HepG2 (cell line): ENCODE measurements at regions not wholly inside any gene's neighbourhood (a gene's known extent, or its start where the extent isn't known, plus 50 kb on each side); places are given as distances from the start of the nearest gene placed in this dataset.

ENCODE experiments used
- ATAC-seq: fragments of 200-7000 bp; cut with Tn5 transposase; 3 replicates; pipeline ENCODE4 v1.9.1; 2020; ENCODE audit warnings: mild to moderate bottlenecking, moderate library complexity
- BruUV-seq: library from RNA; stranded (reverse); fragments of 400-500 nt; replicated peaks from 2 replicates; lab custom pipeline; 2021; lab: Mats Ljungman, UMichigan
- CTCF ChIA-PET: fragments of 300-600 bp; formaldehyde crosslinking; extraction: SDS; loops from one replicate; lab custom pipeline; 2021; ENCODE audit warnings: low total read pairs, inconsistent platforms, low intra/inter-chr PET ratio; lab: Yijun Ruan, JAX
- POLR2A ChIA-PET: fragments of 350-600 bp; sonication (Branson Sonifier 250); formaldehyde crosslinking; loops from one replicate; lab custom pipeline; 2020; ENCODE audit warnings: antibody characterized with exemption, inconsistent platforms; lab: Yijun Ruan, JAX
- DNase-seq: peaks from one replicate; pipeline ENCODE4 v3.0.0-alpha.2; 2015; ENCODE audit warnings: low spot score
- FAIRE-seq: peaks from 3 replicates; lab custom pipeline; 2011; peaks lifted over from hg19 to GRCh38; lab: Jason Lieb, UNC
- H2AFZ ChIP-seq: one replicate; pipeline ENCODE4 v1.6.1; 2011; ENCODE audit warnings: low read length, inconsistent platforms
- H3K27ac ChIP-seq: fragments of 300-600 bp; 3 replicates; pipeline ENCODE4 v1.8.0; 2011; ENCODE audit warnings: mixed run types, mild to moderate bottlenecking, mixed read lengths, low read length, inconsistent platforms; ENCODE audit not compliant: insufficient read depth; ENCODE audit errors: extremely low read length
- H3K27me3 ChIP-seq, 2 experiments: fragments of 200-600 bp in 1 of 2; 2 replicates in 1 of 2; 3 replicates in 1 of 2; pipeline versions ENCODE4 v1.6.0 to v1.8.0; 2011; ENCODE audit warnings: low read length in 2 of 2, mild to moderate bottlenecking in 2 of 2, moderate library complexity in 2 of 2, inconsistent platforms in 1 of 2; ENCODE audit not compliant: insufficient read depth in 2 of 2, control insufficient read depth in 1 of 2
- H3K36me3 ChIP-seq, 2 experiments: fragments of 200-600 bp in 1 of 2; replicated peaks in 1 of 2; 2 replicates in 1 of 2; 3 replicates in 1 of 2; pipeline versions ENCODE4 v1.5.1 to v1.8.0; 2011; ENCODE audit warnings: low read length in 2 of 2, inconsistent platforms in 1 of 2; ENCODE audit not compliant: insufficient read depth in 2 of 2, control insufficient read depth in 1 of 2
- H3K4me1 ChIP-seq: 2 replicates; pipeline ENCODE4 v1.5.1; 2012; ENCODE audit warnings: low read length, inconsistent platforms; ENCODE audit not compliant: insufficient read depth
- H3K4me2 ChIP-seq: 2 replicates; pipeline ENCODE4 v1.6.0; 2011; ENCODE audit warnings: low read depth, low read length, inconsistent platforms
- H3K4me3 ChIP-seq, 3 experiments: fragments of 200-600 bp in 1 of 3; sonication (generic), shearing (Covaris generic) in 1 of 3; replicated peaks in 1 of 3; 2 replicates each; pipeline ENCODE4 v1.5.1; 2011 to 2016; ENCODE audit warnings: low read length in 3 of 3, inconsistent platforms in 2 of 3, low read depth in 2 of 3, mild to moderate bottlenecking in 2 of 3, control low read depth in 1 of 3, mixed read lengths in 1 of 3; ENCODE audit not compliant: insufficient read depth in 1 of 3
- H3K79me2 ChIP-seq: one replicate; pipeline ENCODE4 v1.6.1; 2011; ENCODE audit warnings: low read length, inconsistent platforms; ENCODE audit not compliant: insufficient read depth
- H3K9ac ChIP-seq: 2 replicates; pipeline ENCODE4 v1.6.0; 2011; ENCODE audit warnings: mild to moderate bottlenecking, low read depth, low read length, inconsistent platforms; ENCODE audit not compliant: insufficient read depth
- H3K9me3 ChIP-seq: 2 replicates; pipeline ENCODE4 v1.5.1; 2012; ENCODE audit warnings: mild to moderate bottlenecking, low read length
- H4K20me1 ChIP-seq: 2 replicates; pipeline ENCODE4 v1.6.0; 2011; ENCODE audit warnings: inconsistent platforms, mild to moderate bottlenecking, low read length, moderate library complexity; ENCODE audit not compliant: insufficient read depth
- AGO1 ChIP-seq: fragments of 200-400 bp; formaldehyde crosslinking; IDR thresholded peaks from 2 replicates; pipeline ENCODE4 v1.6.1; 2017; ENCODE audit warnings: mild to moderate bottlenecking, low read depth, low read length, moderate library complexity; ENCODE audit not compliant: poor library complexity, severe bottlenecking
- FOXK1 ChIP-seq: sonication (generic); formaldehyde crosslinking; IDR thresholded peaks from 2 replicates; pipeline ENCODE4 v1.4.0; 2020; ENCODE audit warnings: low read depth, missing genetic modification reagents, borderline replicate concordance
- FOXK2 ChIP-seq: fragments of 450-650 bp; IDR thresholded peaks from 2 replicates; pipeline ENCODE4 v1.6.1; 2016
- GATA4 ChIP-seq: sonication (generic); IDR thresholded peaks from 2 replicates; pipeline ENCODE4 v1.6.1; 2016; ENCODE audit warnings: antibody characterized with exemption, low read depth, borderline replicate concordance
- HMGA1 ChIP-seq: sonication (generic); formaldehyde crosslinking; conservative IDR thresholded peaks from 2 replicates; pipeline ENCODE4 v1.4.0; 2020; ENCODE audit warnings: missing genetic modification reagents
- THAP9 ChIP-seq: sonication (generic); formaldehyde crosslinking; IDR thresholded peaks from 2 replicates; pipeline ENCODE4; 2020; ENCODE audit warnings: missing genetic modification reagents, mild to moderate bottlenecking, borderline replicate concordance
- ZFP36 ChIP-seq: fragments of 150-350 bp; IDR thresholded peaks from 2 replicates; pipeline ENCODE4 v1.6.1; 2018; ENCODE audit warnings: borderline replicate concordance, low read length, low read depth; ENCODE audit not compliant: partially characterized antibody
- ZNF263 ChIP-seq: sonication (generic); formaldehyde crosslinking; IDR thresholded peaks from 2 replicates; pipeline ENCODE4 v1.4.0; 2020; ENCODE audit warnings: missing genetic modification reagents
- WGBS: methylation state at CpG from one replicate; pipeline ENCODE4 v1.1.6; 2017; ENCODE audit warnings: low lambda C conversion rate; 5-methylcytosine and 5-hydroxymethylcytosine counted together
- in situ Hi-C: cut with HindIII; loops from 2 replicates; pipeline ENCODE4 v1.10.0; 2017; ENCODE audit warnings: low pct_unique_long_range_greater_than_20kb; ENCODE audit not compliant: extremely low pct_ligation_motif_present
- intact Hi-C: fragments of 100-400 bp; cut with micrococcal nuclease; formaldehyde crosslinking; loops from one replicate; pipeline ENCODE4 v1.10.0; 2022; ENCODE audit not compliant: unreplicated experiment
- TF ChIP-seq, protein P1 (sequence below): IDR thresholded peaks from 2 replicates; pipeline ENCODE4 v1.6.1; 2016; ENCODE audit warnings: control low read depth

GRCh38 chr2:8332646-8333045 lies 349.2 kb upstream of the ID2 start:
- no peak overlapping the region for H2AFZ ChIP-seq
- no peaks in the 10 kb centered on the region for H4K20me1 ChIP-seq
- H3K9me3 ChIP-seq: no peaks in the 10 kb centered on the region
- no peak for TF ChIP-seq ZFP36
- no peak for TF ChIP-seq FOXK1 (CRISPR knock-in tag)
- TF ChIP-seq HMGA1 (CRISPR knock-in tag): no peak
- TF ChIP-seq, protein P1, sequence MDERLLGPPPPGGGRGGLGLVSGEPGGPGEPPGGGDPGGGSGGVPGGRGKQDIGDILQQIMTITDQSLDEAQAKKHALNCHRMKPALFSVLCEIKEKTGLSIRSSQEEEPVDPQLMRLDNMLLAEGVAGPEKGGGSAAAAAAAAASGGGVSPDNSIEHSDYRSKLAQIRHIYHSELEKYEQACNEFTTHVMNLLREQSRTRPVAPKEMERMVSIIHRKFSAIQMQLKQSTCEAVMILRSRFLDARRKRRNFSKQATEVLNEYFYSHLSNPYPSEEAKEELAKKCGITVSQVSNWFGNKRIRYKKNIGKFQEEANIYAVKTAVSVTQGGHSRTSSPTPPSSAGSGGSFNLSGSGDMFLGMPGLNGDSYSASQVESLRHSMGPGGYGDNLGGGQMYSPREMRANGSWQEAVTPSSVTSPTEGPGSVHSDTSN (CRISPR knock-in tag): no peak
- TF ChIP-seq FOXK2: no peak
- CTCF ChIA-PET: no interaction called here
- peaks cover 0 to 10% of the 10 kb centered on the region in 2 experiments; a peak in 1 of 5 replicates for H3K27me3 ChIP-seq
- ATAC-seq (no peak), FAIRE-seq (no peak), DNase-seq (no peak)
- no TSS peak for BruUV-seq
- 53% methylated on average over 9 of the region's 9 CpGs for WGBS
- intact Hi-C loops: no loop called here
- POLR2A ChIA-PET: no interaction called here
- no peaks in the 10 kb centered on the region for H3K36me3 ChIP-seq
- no peak overlapping the region for H3K4me3 ChIP-seq
- H3K4me1 ChIP-seq: peaks cover 10% of the 10 kb centered on the region; the same call in 1 of the 2 replicates
- in situ Hi-C loops: no loop called here
- H3K79me2 ChIP-seq: no peaks in the 10 kb centered on the region
- H3K27ac ChIP-seq: no peak overlapping the region
- no peak overlapping the region for H3K9ac ChIP-seq
- no peak overlapping the region for H3K4me2 ChIP-seq

DNA sequence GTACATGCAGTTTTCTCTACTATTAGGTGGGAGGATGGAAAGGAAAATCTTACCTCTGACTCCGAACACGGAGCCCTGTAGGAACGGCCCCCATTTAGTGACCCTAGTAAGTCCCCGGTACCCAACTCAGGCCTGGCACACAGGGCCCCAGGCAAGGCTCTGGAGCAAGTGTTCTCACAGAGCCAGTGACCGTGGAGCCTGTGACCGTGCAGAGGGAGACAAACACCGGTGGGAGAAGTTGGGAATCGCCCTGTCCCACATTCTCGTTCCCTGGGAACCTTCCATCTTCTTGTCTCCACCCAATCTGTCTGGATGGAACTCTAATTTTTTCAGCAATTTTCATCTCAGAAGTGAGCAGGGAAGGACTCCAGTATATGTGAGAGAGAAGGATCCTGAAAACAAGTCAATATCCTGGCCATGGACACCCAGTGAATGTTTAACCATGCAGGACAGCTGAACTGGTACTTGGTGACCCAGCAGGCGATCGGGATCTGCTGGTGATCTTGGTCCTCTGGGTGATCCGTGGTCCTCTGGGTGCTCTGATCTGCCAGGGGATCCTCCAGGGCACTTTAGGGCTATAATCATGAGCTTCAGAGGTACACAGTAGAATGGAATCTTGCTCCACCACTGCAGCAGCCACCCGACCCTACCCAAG lies 348.6 kb upstream of the ID2 start:
- in situ Hi-C loops: no loop called here
- Histone ChIP-seq H3K4me2 (no peak overlapping the region), H3K4me3 (no peak overlapping the region), H3K36me3 (no peaks in the 10 kb centered on the region), H3K4me1 (peaks cover 10% of the 10 kb centered on the region; the same call in 1 of the 2 replicates)
- FAIRE-seq (no peak), ATAC-seq (0 out of 3 replicates have a peak, but pooled peaks have one; percentile 22)
- TF ChIP-seq THAP9 (CRISPR knock-in tag) (no peak), GATA4 (no peak), AGO1 (no peak), ZFP36 (no peak), ZNF263 (peak; percentile 38; the same call in 1 of the 2 replicates)
- TF ChIP-seq, all 625 proteins: peak for 1
- ChIA-PET CTCF (no interaction called here), POLR2A (no interaction called here)
- intact Hi-C loops: no loop called here
- Histone ChIP-seq H2AFZ (no peak overlapping the region), H3K9me3 (no peaks in the 10 kb centered on the region), H4K20me1 (no peaks in the 10 kb centered on the region), H3K27ac (no peak overlapping the region), H3K79me2 (no peaks in the 10 kb centered on the region), H3K27me3 (peaks cover 0 to 10% of the 10 kb centered on the region in 2 experiments; a peak in 1 of 5 replicates), H3K9ac (no peak overlapping the region)
- BruUV-seq: no TSS peak
- WGBS: 63% methylated on average over 13 of the region's 13 CpGs
- DNase-seq: no peak
